ENCODE measurements at regions not wholly inside any gene's neighbourhood (a gene's known extent, or its start where the extent isn't known, plus 50 kb on each side); places are given as distances from the start of the nearest gene placed in this dataset.

GRCh38 chr1:209176866-209177430, 406.6 kb upstream of the CAMK1G start:
- no peak for TF ChIP-seq CTCF (IDR thresholded peaks at IDR 0.05)
- no peak for ATAC-seq (ENCODE audit: low FRiP score)
- DNase-seq (ENCODE audit: low spot score): no peak

GRCh38 chr1:209183195-209183594, 400.3 kb upstream of the CAMK1G start:
- DNase-seq (ENCODE audit: low spot score) (no peak), ATAC-seq (ENCODE audit: low FRiP score) (no peak)
- TF ChIP-seq CTCF (IDR thresholded peaks at IDR 0.05): no peak

GRCh38 chr1:209187589-209187988, 395.9 kb upstream of the CAMK1G start:
- DNase-seq (ENCODE audit: low spot score) (no peak), ATAC-seq (ENCODE audit: low FRiP score) (no peak)
- no peak for TF ChIP-seq CTCF (IDR thresholded peaks at IDR 0.05)

GRCh38 chr1:209190591-209191261, 392.8 kb upstream of the CAMK1G start:
- TF ChIP-seq CTCF (IDR thresholded peaks at IDR 0.05): no peak
- DNase-seq (ENCODE audit: low spot score): no peak
- no peak for ATAC-seq (ENCODE audit: low FRiP score)

- ATAC-seq (ENCODE audit: low FRiP score): no peak
- no peak for TF ChIP-seq CTCF (IDR thresholded peaks at IDR 0.05)
- no peak for DNase-seq (ENCODE audit: low spot score)
Observed at GRCh38 chr1:209191262-209191634, 392.3 kb upstream of the CAMK1G start.

- TF ChIP-seq CTCF (IDR thresholded peaks at IDR 0.05): no peak
- ATAC-seq (ENCODE audit: low FRiP score): no peak
- no peak for DNase-seq (ENCODE audit: low spot score)
Observed at GRCh38 chr1:209196140-209196539, 387.4 kb upstream of the CAMK1G start.
